DOHH2 (cell line): ENCODE measurements at regions not wholly inside any gene's neighbourhood (a gene's known extent, or its start where the extent isn't known, plus 50 kb on each side); places are given as distances from the start of the nearest gene placed in this dataset.
"Not testable (repeated sequence)": the region's sequence is repeated elsewhere in the genome, so short reads cannot be mapped to it uniquely, and the experiment has no call there.

Experiments
- CTCF ChIP-seq: fragments of 200-600 bp; sonication (generic); IDR thresholded peaks from one replicate; pipeline ENCODE4 v1.5.1; 2014; ENCODE audit warnings: antibody characterized with exemption, mild to moderate bottlenecking, low read depth, low read length; ENCODE audit not compliant: poor library complexity, severe bottlenecking
- EZH2phosphoT487 ChIP-seq: fragments of 200-600 bp; sonication (generic); IDR thresholded peaks from 2 replicates; pipeline ENCODE4 v1.6.1; 2017; ENCODE audit warnings: borderline replicate concordance, mild to moderate bottlenecking, antibody characterized with exemption, low read length, moderate library complexity, mixed read lengths

GRCh38 chr3:78108269-78108961, 1068.5 kb downstream of the ROBO2 start:
- not testable (repeated sequence) for TF ChIP-seq CTCF, EZH2phosphoT487
